Cardiac muscle cell (in vitro differentiated cells and primary cell): ENCODE measurements at regions not wholly inside any gene's neighbourhood (a gene's known extent, or its start where the extent isn't known, plus 50 kb on each side); places are given as distances from the start of the nearest gene placed in this dataset.

Source experiments
- DNase-seq, 2 donors: peaks; one replicate each; pipeline versions ENCODE4 v3.0.0 to v3.0.0-alpha.2; 2010 to 2017; ENCODE audit warnings: low read depth in 1 of 2, low spot score in 1 of 2
- H3K27ac ChIP-seq: fragments of 200-600 bp; sonication (generic); 2 replicates; pipeline ENCODE4 v1.5.1; 2016
- H3K27me3 ChIP-seq: fragments of 200-600 bp; sonication (generic); 2 replicates; pipeline ENCODE4 v1.6.0; 2016; ENCODE audit warnings: control low read depth
- H3K36me3 ChIP-seq: fragments of 200-600 bp; sonication (generic); 2 replicates; pipeline ENCODE4 v1.5.1; 2016; ENCODE audit warnings: control low read depth
- H3K4me1 ChIP-seq: fragments of 200-600 bp; sonication (generic); 2 replicates; pipeline ENCODE4 v1.8.1; 2017; ENCODE audit warnings: low read depth, mild to moderate bottlenecking, mixed run types
- H3K4me3 ChIP-seq: fragments of 200-600 bp; sonication (generic); 2 replicates; pipeline ENCODE4 v1.5.1; 2016; ENCODE audit warnings: mild to moderate bottlenecking
- H3K9me3 ChIP-seq: fragments of 200-600 bp; sonication (generic); 2 replicates; pipeline ENCODE4 v1.5.1; 2017; ENCODE audit warnings: low read depth, mild to moderate bottlenecking, control low read depth
- TF ChIP-seq, protein P1 (sequence below): IDR thresholded peaks from 2 replicates; pipeline ENCODE4 v1.5.1; 2012; ENCODE audit warnings: low read depth, mild to moderate bottlenecking, low read length

DNA sequence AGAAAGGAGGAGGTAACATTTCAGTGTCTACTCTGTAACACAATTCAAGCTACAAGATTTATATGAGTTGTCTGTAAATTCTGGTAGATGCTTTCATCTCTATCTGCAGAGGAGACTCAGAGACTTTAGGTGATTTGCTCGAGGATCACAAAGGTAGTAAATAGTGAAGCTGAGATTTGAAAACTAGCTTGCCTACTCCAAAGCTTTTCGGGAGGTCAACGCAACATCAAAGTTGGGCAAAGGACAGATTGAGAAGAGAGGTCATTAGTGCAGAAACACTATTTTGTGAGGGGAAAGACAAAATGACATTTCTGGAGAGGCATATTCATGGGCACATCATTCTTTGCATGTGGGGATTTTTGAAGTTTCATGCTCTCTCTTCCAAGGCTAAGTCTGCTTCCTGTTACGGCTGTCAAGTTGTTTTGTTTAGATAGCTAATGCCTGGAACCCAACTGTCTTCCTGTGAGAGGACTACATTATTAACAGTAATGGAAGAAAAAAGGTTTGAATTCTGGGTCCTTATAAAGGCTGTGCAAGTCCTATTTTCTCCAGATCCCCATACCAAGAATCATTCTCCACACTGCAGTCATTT is 413.5 kb upstream of the ZNF462 start:
- H3K27ac ChIP-seq = no peak overlapping the region
- TF ChIP-seq, protein P1, sequence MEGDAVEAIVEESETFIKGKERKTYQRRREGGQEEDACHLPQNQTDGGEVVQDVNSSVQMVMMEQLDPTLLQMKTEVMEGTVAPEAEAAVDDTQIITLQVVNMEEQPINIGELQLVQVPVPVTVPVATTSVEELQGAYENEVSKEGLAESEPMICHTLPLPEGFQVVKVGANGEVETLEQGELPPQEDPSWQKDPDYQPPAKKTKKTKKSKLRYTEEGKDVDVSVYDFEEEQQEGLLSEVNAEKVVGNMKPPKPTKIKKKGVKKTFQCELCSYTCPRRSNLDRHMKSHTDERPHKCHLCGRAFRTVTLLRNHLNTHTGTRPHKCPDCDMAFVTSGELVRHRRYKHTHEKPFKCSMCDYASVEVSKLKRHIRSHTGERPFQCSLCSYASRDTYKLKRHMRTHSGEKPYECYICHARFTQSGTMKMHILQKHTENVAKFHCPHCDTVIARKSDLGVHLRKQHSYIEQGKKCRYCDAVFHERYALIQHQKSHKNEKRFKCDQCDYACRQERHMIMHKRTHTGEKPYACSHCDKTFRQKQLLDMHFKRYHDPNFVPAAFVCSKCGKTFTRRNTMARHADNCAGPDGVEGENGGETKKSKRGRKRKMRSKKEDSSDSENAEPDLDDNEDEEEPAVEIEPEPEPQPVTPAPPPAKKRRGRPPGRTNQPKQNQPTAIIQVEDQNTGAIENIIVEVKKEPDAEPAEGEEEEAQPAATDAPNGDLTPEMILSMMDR = no peak
- no peaks in the 10 kb centered on the region for H3K36me3 ChIP-seq

DNA sequence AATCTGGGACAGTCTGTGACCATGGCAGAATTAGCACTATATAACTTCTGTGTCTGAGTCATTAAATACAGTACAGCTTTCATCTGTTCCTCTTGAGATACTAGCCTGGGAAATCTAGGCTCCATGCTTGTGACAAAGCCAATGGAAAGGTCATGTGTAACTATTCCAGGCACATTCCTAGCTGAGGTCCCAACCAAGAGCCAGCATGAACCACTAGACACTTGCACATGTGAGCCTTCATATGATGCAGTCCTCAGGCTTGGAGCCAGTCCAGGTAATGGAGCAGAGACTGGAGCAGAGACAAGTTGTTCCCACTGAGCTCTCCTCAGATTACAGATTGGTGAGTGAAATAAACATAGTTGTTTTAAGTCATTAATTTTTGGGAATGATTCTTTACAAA is 412.4 kb upstream of the ZNF462 start:
- H3K4me3 ChIP-seq = no peak overlapping the region
- TF ChIP-seq, protein P1 = no peak
- no peaks in the 10 kb centered on the region for H3K27me3 ChIP-seq
- no peaks in the 10 kb centered on the region for H3K9me3 ChIP-seq
- H3K36me3 ChIP-seq = no peaks in the 10 kb centered on the region
- no peaks in the 10 kb centered on the region for H3K4me1 ChIP-seq
- no peak overlapping the region for H3K27ac ChIP-seq
- peak in 1 of 2 donors; percentile 10 for DNase-seq

More for the DNA sequence above, 413.5 kb upstream of the ZNF462 start:
- Histone ChIP-seq H3K4me1 (peaks cover 2% of the 10 kb centered on the region), H3K4me3 (no peak overlapping the region), H3K27me3 (no peaks in the 10 kb centered on the region), H3K9me3 (no peaks in the 10 kb centered on the region)
- no peak for DNase-seq

DNA sequence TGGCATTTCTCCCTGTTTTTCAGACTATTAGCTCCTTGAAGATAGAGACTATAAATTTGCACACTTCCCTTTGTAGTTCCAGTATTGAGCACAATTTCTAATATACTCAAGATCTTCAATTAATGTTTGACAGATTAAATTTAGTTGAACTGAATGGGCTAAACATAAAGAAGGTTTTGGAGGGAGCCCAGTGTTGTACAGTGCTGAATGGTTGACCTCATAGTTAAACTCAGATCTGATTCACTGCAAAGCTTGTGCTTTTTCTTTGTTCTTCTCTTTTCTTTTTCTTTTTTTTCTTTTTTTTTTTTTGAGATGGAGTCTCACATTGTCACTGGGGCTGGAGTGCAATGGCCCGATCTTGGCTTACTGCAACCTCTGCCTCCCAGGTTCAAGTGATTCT is 411.7 kb upstream of the ZNF462 start:
- Histone ChIP-seq H3K4me3 (no peak overlapping the region), H3K9me3 (no peaks in the 10 kb centered on the region), H3K4me1 (no peaks in the 10 kb centered on the region), H3K27ac (no peak overlapping the region), H3K27me3 (no peaks in the 10 kb centered on the region), H3K36me3 (no peaks in the 10 kb centered on the region)
- DNase-seq = no peak
- TF ChIP-seq, protein P1 = no peak

DNA sequence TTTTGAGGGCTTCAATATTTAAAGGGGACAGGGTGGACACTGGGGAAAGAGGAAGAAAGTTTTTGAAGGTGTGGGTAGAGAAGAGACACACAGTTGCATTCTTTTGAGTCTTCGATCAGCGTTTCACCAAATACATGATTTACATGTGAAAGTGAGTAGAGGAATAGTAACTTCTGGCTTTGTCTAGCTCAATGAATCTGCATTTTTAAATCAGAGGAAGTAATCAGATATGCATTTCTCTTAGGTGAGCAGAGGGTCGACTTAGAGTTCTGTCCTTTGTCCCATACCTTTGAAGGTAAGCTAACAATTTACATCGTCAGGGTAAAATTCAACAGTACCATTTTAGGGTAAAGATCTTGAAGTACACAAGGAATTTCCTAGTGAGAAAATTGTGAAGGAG is 406.4 kb upstream of the ZNF462 start:
- Histone ChIP-seq H3K27me3 (no peaks in the 10 kb centered on the region), H3K9me3 (no peaks in the 10 kb centered on the region), H3K4me1 (no peaks in the 10 kb centered on the region), H3K36me3 (no peaks in the 10 kb centered on the region), H3K4me3 (no peak overlapping the region), H3K27ac (no peak overlapping the region)
- no peak for DNase-seq
- TF ChIP-seq, protein P1 = no peak

DNA sequence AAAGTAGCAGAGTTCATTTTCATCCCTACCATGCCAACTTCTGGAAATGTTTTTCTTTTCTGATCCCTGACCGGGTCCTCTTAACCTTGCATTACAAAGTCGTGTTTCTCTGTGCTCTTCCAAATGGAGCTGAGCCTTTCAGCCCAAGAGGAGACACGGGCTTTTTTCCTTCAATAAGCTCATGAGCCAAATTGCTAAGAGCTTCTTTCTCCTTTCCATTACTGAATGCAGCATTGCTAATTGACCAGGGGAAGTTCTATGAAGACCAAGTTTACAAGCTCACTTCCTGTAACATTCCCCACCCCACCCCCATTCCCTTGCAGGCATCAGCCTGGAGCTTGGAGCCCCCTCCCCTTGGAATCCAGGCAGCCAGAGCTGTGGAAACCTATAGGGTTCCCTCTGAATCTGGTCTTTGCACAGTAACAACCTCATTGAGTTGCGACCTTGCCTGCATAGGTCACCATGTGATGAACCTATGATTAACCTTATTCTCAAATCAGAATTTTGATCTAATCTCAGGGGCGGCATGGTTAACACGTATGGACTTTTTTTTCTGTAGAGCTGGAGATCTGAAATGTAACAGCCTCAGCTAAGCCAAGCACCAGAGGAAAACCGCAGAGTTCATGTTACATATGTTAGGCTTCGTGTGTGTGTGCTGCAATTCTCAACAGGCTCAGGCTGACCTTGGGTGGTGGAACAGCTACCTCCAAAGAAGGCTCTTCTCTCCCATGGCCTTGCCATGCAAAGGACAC is 395.7 kb upstream of the ZNF462 start:
- peaks cover 11% of the 10 kb centered on the region for H3K4me1 ChIP-seq
- H3K4me3 ChIP-seq = no peak overlapping the region
- H3K27ac ChIP-seq = peak overlapping the region; percentile 51
- H3K36me3 ChIP-seq = no peaks in the 10 kb centered on the region
- peak in 1 of 2 donors; percentile 60 for DNase-seq
- no peaks in the 10 kb centered on the region for H3K27me3 ChIP-seq
- TF ChIP-seq, protein P1 = no peak
- H3K9me3 ChIP-seq = no peaks in the 10 kb centered on the region
